ENCODE measurements at regions not wholly inside any gene's neighbourhood (a gene's known extent, or its start where the extent isn't known, plus 50 kb on each side); places are given as distances from the start of the nearest gene placed in this dataset.

GRCh38 chr11:70819022-70819421 is 420.7 kb downstream of the CTTN start:
- TF ChIP-seq CTCF (IDR thresholded peaks at IDR 0.05; ENCODE audit: borderline replicate concordance, extremely low read depth, low read length, poor library complexity, severe bottlenecking) (no peak), EZH2 (IDR thresholded peaks at IDR 0.05; ENCODE audit: borderline replicate concordance, low read depth, low read length, severe bottlenecking) (no peak)
